Mononuclear cell (primary cell): ENCODE measurements at regions not wholly inside any gene's neighbourhood (a gene's known extent, or its start where the extent isn't known, plus 50 kb on each side); places are given as distances from the start of the nearest gene placed in this dataset.

ENCODE experiments used
- H3K27me3 ChIP-seq: 2 replicates; pipeline ENCODE4 v1.6.0; 2011; ENCODE audit warnings: low read length, control low read depth; ENCODE audit not compliant: insufficient read depth
- H3K4me1 ChIP-seq: 2 replicates; pipeline ENCODE4 v1.5.1; 2011; ENCODE audit warnings: mild to moderate bottlenecking, low read length, control low read depth; ENCODE audit not compliant: insufficient read depth
- H3K4me3 ChIP-seq: 2 replicates; pipeline ENCODE4 v1.5.1; 2011; ENCODE audit warnings: mild to moderate bottlenecking, low read length, moderate library complexity
- H3K9me3 ChIP-seq: 2 replicates; pipeline ENCODE4 v1.5.1; 2011; ENCODE audit warnings: low read depth, mild to moderate bottlenecking, control low read depth, low read length

DNA sequence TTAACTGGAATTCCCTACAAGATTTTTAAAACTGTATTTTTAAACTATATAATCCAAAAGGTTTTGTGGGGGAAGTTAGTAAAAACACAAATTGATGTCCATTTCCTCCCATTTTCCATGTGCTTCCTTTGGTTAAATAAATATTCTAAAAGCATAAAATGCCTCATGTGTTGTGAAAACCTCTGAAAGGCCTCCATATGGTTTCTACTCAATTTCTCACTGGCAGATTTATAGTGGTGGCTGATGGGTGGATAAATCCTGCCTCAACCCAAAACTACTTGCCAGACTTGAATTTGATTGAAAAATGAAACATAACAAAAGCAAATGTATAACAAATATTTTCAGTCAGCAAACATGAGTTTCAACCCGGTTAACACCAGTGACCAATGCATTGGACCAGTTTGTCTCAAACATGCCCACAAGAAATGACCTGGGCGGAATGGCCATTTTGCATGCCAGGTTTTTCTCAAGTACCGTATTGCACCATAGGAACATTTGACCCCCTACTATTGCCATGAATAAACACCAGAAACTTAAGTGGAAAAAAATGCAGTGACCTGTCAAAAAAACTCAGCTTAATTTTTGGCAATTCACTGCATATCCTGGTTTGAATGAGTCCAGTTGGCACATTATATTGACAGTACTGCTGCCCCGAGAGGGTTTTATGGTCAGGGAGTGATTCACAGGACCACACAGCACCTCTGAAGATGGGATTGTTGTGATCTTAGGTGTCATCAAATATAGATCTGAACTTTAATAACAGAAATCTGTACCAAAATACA, 454.6 kb upstream of the ANKRD30A start:
- H3K4me1 ChIP-seq, result no peaks in the 10 kb centered on the region
- H3K9me3 ChIP-seq, result no peaks in the 10 kb centered on the region
- no peaks in the 10 kb centered on the region for H3K27me3 ChIP-seq
- H3K4me3 ChIP-seq, result no peak overlapping the region

DNA sequence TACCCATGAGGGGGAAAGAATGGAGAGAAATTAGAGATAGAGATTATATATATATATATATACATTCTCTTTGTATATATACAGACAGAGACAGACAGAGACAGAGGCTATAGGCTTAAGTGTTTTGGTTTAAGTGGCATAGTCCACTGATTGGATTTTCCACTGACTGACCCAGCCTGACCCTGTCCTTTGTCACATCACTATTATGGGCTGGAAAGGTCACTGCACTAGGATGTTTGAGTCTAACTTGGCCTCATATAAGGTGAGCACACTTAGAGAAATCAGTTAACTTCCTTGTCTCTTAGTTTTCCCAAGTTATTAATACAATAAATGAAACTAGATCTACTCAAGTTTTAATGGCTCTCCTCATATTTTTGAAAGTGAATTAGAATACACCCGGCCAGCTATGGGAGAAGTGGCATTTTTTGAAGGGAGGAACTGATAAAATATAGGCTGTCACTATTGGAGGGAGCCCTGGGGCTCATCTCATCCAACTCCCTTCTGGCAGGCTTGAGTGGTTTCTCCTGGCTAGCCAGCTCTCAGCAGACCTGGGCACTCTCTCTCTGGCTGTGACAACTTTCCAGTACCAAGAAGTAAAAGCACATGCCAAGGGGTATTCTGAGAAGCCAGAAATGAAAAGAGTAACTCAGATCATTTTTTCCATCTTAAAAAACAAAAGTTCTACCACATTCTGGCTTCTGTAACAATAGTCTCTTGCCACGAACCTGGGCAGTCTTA, 455.6 kb upstream of the ANKRD30A start:
- H3K4me3 ChIP-seq, result no peak overlapping the region
- no peaks in the 10 kb centered on the region for H3K27me3 ChIP-seq
- H3K4me1 ChIP-seq, result no peaks in the 10 kb centered on the region
- no peaks in the 10 kb centered on the region for H3K9me3 ChIP-seq

DNA sequence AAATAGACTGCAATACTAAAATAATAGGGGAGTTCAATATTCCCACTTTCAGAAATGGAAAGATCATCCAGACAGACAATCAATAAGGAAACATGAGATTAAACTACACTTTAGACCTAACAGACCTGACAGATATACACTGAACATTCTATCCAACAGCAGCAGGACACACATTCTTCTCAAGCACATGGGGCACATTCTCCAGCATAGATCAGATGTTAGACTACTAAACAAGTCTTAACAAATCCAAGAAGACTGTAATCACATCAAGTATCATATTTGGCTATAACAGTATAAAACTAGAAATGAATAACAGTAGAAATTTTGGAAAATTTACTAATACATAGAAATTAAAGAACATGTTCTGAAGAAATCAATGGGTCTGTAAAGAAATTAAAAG, 458.9 kb upstream of the ANKRD30A start:
- H3K4me3 ChIP-seq, result no peak overlapping the region
- no peaks in the 10 kb centered on the region for H3K9me3 ChIP-seq

DNA sequence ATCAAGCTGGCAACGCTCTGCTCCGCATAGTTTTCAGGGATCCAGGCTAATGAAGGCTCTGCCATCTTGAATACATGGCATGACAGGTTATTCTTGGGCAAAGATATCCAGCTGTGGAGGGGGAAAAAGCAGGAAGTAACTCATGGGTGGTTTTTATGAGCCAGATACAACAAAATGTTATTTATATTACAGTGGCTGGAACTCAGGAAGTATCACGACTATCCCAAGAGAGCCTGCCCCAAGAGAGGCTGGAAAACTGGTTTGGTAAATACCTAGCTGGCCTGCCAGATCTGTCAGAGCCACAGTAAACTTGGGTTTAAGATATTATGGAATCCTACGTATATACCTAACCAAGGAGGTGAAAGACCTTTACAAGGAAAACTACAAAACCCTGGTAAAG, 462.8 kb upstream of the ANKRD30A start:
- Histone ChIP-seq H3K4me3 (no peak overlapping the region), H3K9me3 (no peaks in the 10 kb centered on the region), H3K4me1 (no peaks in the 10 kb centered on the region), H3K27me3 (no peaks in the 10 kb centered on the region)

More for the DNA sequence above, 458.9 kb upstream of the ANKRD30A start:
- no peaks in the 10 kb centered on the region for H3K27me3 ChIP-seq
- H3K4me1 ChIP-seq, result no peaks in the 10 kb centered on the region

DNA sequence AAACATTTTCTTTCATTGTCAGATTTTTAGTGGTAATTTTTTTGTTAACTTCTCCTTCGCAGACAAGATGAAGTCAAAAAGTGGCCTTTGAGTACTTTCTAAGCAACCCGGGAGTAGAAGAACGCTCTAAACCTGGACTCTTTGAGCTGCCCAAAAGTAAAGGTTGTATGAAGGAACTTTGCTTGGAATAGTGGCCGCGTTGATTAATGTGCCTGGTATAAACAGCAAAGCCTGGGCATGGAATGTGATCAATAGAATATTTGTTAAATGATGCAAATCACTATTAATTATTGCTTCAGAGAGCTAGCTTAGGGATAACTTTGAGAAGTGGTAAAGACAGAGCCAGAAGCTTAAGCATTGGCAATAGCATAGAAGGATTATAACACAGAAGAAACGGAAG, 475.1 kb upstream of the ANKRD30A start:
- H3K27me3 ChIP-seq, result no peaks in the 10 kb centered on the region

DNA sequence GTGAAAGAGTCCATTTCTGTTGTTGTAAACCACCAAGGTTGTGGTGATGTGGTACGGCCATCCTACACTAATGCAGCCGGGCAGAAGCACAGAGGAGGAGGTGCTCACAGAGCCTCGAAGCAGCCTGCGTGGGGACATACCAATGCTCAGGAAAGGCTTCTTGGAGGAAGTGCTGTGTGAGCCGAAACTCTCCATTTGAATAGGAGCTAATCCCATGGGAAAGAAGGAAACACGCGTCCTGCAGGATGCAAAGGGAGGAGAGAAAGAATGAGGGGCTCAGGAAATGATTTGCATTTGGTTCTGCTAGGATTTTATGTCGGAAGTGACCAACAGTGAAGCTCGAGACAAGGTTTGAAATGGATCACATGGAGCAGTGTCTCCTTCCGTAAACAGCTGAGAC, 477.9 kb upstream of the ANKRD30A start:
- no peak overlapping the region for H3K4me3 ChIP-seq
- no peaks in the 10 kb centered on the region for H3K4me1 ChIP-seq
- no peaks in the 10 kb centered on the region for H3K27me3 ChIP-seq
- H3K9me3 ChIP-seq, result no peaks in the 10 kb centered on the region

More for the DNA sequence above, 475.1 kb upstream of the ANKRD30A start:
- no peaks in the 10 kb centered on the region for H3K4me1 ChIP-seq
- H3K9me3 ChIP-seq, result no peaks in the 10 kb centered on the region
- H3K4me3 ChIP-seq, result no peak overlapping the region

DNA sequence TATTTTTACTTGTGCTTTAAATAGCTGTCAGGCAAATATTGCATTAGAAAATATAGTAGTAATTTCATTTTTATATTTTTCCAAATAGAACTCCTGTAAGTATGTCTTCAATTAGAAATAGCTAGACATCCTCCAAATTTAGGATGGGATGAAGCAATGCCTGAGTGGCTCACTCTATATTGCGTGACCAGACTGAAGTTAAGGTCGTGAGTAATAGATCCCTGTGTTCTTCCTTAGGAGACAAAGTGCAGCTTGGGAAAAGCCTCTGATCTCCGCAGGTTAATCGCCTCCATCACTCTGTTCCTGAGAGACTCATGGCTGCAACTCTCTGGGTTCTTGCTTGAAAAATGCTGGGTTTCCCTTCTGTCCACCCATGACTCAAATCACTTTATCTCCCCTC, 484.8 kb upstream of the ANKRD30A start:
- no peaks in the 10 kb centered on the region for H3K27me3 ChIP-seq
- no peak overlapping the region for H3K4me3 ChIP-seq
- no peaks in the 10 kb centered on the region for H3K4me1 ChIP-seq
- H3K9me3 ChIP-seq, result no peaks in the 10 kb centered on the region

DNA sequence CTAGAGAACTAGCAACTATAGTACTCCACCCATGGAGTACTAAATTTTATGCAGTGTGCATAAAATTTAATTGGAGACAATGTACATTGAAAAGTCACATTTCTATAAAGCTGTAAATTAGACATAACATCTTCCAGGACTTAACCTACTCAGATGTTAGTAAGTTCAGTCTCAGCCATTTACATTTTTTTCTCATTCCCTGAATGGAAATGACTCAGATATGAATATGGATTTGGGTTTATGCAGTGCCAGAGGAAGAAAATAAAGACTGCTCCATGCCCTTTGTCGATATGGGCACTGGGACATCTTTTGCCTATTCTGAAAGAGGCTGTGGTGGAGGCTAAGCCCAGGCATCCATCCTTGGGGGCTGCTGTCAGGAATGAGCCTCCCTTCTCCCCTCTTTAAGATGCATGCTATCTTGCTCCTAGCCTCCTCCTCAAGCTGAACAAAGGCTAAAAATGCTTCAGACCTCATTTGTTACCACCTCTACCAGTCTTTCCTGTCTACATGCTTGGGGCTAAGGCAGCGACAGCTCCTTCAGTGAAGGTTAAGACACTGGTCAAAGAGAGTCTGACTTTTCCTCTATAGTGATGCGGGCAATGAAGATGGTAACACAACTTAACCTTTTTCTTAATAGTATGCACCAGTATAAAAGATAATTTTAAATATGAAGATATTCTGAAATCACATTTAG, 486.8 kb upstream of the ANKRD30A start:
- Histone ChIP-seq H3K4me3 (no peak overlapping the region), H3K27me3 (no peaks in the 10 kb centered on the region), H3K9me3 (no peaks in the 10 kb centered on the region), H3K4me1 (no peaks in the 10 kb centered on the region)

DNA sequence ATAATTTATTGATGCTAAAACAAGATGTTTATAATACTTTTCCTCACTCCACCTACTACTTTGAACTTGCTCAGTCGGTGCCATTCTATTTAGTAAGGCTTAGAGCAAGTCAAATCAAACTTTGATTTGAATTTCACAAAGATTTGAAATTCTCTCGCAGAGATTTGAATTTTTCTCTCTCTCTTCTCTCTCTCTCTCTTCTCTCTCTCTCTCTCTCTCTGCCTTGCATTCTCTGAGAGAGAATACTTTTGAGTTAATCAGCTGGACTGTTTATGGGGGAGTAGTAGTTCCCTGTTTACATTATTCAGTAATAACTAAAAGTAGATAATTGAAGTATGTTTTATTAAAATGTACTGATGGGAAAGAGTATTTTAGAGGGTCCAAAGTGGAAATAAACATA, 488.5 kb upstream of the ANKRD30A start:
- Histone ChIP-seq H3K9me3 (no peaks in the 10 kb centered on the region), H3K4me3 (no peak overlapping the region), H3K4me1 (no peaks in the 10 kb centered on the region), H3K27me3 (no peaks in the 10 kb centered on the region)

DNA sequence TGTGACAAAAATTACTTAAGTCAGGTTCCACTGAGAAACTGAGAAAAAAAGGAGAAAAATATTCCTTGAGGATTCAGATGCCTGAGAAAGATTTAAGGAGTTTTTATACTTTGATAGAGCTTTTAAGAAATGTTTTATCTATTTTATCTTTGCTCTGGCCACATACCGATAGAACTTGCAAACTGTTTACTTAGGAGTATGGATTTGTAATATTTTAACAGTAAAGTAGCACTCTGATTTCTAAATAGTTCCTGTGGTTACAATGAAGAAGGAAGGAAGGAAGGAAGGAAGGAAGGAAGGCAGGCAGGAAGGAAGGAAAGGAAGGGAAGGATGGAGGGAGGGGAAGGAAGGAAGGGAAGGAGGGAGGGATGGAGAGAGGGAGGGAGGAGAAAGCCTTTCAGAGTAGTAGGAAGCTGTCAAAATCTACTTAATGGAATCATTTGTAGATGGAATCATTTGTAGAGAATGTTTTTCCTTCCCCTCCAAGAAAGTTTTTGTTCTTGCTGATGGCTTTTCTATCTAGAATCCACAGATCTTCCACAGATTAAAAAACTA, 489.0 kb upstream of the ANKRD30A start:
- no peaks in the 10 kb centered on the region for H3K27me3 ChIP-seq
- H3K4me3 ChIP-seq, result no peak overlapping the region
- no peaks in the 10 kb centered on the region for H3K9me3 ChIP-seq
- H3K4me1 ChIP-seq, result no peaks in the 10 kb centered on the region

DNA sequence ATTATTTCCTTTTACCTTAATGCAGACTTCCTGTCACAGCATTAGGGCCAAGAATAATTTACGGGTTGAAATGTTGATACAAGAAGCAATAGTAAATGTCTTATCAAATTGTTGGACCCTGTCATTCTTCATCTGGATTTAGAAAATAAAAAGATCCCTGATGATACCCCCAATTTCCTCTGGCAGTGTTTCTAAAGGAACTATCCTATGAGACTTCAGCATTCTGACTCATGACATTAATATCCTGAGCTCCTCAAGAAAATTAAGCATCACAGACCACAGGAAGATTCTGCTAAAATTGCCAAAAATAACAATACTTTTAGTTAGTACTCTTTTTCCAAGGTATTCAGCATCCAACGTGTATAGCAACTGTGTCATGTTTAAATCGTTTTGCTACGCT, 490.5 kb upstream of the ANKRD30A start:
- Histone ChIP-seq H3K9me3 (no peaks in the 10 kb centered on the region), H3K27me3 (no peaks in the 10 kb centered on the region), H3K4me3 (no peak overlapping the region), H3K4me1 (no peaks in the 10 kb centered on the region)

DNA sequence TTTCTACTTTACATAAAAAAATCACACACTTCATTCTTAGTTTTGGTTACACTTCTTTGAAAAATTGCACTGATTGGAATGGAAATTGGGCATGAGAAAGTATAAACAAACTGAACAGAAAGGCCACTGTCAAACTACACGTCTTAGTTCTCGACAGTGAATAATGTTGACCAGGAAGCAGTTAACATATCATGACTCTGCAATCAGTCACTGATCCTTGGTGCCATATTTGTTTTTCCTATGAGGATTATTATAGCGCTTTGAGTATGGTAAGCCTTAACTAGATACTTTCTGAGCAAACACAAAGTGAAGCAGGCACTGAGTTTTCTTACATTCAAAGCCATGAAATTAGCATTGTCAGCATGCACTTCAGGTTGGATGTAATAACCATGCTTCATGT, 495.1 kb upstream of the ANKRD30A start:
- H3K4me3 ChIP-seq, result no peak overlapping the region
- H3K27me3 ChIP-seq, result no peaks in the 10 kb centered on the region
- no peaks in the 10 kb centered on the region for H3K4me1 ChIP-seq
- no peaks in the 10 kb centered on the region for H3K9me3 ChIP-seq

DNA sequence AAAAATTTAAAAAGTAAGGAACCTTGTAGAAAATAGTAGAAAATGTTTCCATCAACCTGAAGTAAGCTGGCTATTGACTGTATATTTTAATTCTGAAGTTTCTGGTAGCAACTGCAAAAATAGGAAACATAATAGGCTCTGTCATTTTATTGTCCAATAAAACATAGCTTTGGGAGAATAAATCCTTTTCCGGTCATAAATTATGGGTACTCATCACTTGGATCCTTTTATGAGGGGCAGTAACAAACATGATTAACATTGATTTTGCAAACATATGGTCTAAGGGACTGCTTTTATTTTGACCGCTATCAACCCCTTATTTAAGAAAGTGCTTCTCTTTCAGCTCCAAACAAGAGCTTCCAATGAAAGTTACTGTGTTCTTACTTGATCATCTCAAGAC, 495.9 kb upstream of the ANKRD30A start:
- Histone ChIP-seq H3K27me3 (no peaks in the 10 kb centered on the region), H3K4me1 (no peaks in the 10 kb centered on the region), H3K4me3 (no peak overlapping the region), H3K9me3 (no peaks in the 10 kb centered on the region)

DNA sequence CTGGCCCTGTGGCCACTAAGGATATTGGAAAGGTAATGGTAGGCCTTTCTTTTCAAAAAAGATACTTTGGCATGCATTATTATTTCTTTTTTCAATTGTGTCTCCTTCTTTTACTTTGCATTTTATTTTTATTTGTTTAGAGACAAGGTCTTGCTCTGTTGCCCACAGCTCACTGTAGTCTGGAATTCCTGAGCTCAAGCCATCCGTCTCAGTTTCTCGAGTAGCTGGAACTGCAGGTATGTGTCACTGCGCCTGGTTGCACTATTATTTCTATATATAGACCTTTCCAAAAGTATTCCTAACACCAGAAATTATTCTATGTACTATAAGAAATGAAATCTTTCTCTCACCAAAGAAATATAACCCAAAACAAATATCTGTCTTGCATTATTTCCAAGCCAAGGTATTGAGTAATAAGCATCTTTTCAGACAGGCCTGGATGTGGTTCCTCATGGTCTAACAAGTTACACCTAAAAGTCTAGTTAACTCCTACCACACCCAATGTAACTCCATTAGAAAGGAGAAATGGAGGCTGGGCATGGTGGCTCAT, 500.8 kb upstream of the ANKRD30A start:
- no peak overlapping the region for H3K4me3 ChIP-seq
- H3K9me3 ChIP-seq, result no peaks in the 10 kb centered on the region
- no peaks in the 10 kb centered on the region for H3K27me3 ChIP-seq
- no peaks in the 10 kb centered on the region for H3K4me1 ChIP-seq

DNA sequence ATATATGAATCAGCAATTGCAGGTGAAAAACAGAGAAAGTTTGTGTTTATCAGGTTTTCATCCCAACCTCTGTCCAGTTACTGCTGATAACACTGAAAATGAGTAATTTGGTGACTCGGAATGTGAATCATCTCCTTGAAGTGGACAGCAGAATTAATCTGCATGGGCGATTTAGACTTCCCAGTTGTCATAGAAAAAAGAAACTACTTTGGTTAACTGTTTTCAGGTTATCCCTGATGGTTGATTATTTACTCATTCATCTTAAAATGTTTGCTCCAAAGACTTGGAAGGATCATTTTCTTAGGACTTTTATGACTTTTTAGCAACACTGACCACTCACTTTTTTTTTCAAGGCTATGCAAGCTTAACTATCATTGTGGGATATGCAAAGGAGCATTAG, 504.1 kb upstream of the ANKRD30A start:
- H3K4me3 ChIP-seq, result no peak overlapping the region
- H3K4me1 ChIP-seq, result no peaks in the 10 kb centered on the region
- H3K27me3 ChIP-seq, result no peaks in the 10 kb centered on the region
- no peaks in the 10 kb centered on the region for H3K9me3 ChIP-seq
